Kidney epithelial cell (primary cell): ENCODE measurements at regions not wholly inside any gene's neighbourhood (a gene's known extent, or its start where the extent isn't known, plus 50 kb on each side); places are given as distances from the start of the nearest gene placed in this dataset.
A peak's percentile ranks its signal among the peaks of the same experiment; 100 is the strongest.

Experiments
- DNase-seq: peaks from one replicate; pipeline ENCODE4 v3.0.0-alpha.2; 2010; ENCODE audit warnings: low read depth
- H3K27me3 ChIP-seq: 2 replicates; pipeline ENCODE4 v1.6.0; 2011; ENCODE audit warnings: low read length; ENCODE audit not compliant: control insufficient read depth, insufficient read depth
- H3K36me3 ChIP-seq: 2 replicates; pipeline ENCODE4 v1.5.1; 2011; ENCODE audit warnings: low read length; ENCODE audit not compliant: control insufficient read depth, insufficient read depth
- H3K4me3 ChIP-seq: 2 replicates; pipeline ENCODE4 v1.5.1; 2011; ENCODE audit warnings: low read depth, mild to moderate bottlenecking, control low read depth, low read length
- TF ChIP-seq, protein P1 (sequence below): IDR thresholded peaks from 2 replicates; pipeline ENCODE4 v1.5.1; 2011; ENCODE audit warnings: mild to moderate bottlenecking, moderate library complexity, low read length, control low read depth, inconsistent platforms; ENCODE audit not compliant: insufficient read depth, poor library complexity, severe bottlenecking

DNA sequence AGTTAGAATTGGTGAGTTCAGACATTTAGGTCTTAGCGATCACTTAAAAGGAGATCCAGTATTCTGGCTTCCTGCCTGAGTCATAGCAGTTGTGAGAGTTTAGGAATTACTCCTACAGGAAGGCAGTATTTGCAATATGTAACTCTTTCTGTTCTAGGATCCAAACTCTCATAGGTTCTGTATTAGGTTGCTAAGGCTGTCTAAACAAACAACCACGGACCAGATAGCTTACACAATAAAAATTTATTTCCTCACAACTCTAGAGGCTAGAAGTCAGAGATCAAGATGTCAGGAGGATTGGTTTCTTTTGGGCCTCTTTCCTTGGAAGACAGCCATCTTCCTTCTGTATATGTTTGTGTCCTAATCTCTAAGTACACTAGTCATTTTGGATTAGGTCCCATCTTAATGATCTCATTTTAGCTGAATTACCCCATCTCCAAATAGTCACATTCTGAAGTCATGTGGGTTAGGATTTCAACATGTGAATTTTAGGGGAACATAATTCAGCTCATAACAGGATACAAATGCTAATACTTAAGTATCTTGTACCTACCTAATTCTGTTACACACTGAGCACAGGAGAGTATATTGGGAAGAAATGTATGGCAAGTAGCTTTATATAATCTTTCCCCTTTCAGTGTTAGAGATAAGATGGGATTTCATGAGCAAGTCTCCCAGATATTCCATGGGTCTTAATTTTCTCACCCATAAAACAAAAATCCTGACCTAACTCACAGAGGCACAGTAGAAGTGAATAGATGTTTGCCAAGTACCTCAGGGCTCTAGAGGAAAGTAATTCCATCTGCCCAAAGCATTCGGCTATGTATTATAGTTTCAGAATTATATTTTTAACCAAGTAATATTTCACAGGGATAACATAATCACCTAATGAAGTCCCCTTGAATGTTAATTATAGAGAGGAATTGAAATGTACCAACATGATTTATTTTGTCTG, 144.4 kb downstream of the PTBP2 start:
- TF ChIP-seq, protein P1, sequence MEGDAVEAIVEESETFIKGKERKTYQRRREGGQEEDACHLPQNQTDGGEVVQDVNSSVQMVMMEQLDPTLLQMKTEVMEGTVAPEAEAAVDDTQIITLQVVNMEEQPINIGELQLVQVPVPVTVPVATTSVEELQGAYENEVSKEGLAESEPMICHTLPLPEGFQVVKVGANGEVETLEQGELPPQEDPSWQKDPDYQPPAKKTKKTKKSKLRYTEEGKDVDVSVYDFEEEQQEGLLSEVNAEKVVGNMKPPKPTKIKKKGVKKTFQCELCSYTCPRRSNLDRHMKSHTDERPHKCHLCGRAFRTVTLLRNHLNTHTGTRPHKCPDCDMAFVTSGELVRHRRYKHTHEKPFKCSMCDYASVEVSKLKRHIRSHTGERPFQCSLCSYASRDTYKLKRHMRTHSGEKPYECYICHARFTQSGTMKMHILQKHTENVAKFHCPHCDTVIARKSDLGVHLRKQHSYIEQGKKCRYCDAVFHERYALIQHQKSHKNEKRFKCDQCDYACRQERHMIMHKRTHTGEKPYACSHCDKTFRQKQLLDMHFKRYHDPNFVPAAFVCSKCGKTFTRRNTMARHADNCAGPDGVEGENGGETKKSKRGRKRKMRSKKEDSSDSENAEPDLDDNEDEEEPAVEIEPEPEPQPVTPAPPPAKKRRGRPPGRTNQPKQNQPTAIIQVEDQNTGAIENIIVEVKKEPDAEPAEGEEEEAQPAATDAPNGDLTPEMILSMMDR, result no peak
- peak; percentile 2 for DNase-seq
- no peaks in the 10 kb centered on the region for H3K36me3 ChIP-seq
- no peak overlapping the region for H3K4me3 ChIP-seq
- H3K27me3 ChIP-seq, result no peaks in the 10 kb centered on the region

DNA sequence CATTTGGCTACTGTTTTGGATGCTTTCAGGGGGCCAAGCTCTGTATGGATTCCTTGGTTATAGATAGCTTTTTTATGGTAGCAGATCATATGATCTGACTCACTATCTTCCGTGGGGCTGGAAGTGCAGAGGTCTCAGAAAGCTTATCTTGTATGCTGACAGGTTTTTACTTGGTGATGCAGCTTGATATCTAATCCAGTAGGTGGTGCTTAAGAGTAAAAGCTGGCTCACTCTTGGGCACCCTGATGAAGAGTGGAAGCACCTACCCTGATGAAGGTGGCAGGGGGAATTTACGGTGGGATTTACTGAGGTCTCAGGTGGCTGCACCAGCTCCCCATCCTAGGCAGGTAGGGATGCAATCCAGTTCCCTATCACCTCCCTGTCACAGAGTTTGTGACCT, 151.2 kb downstream of the PTBP2 start:
- DNase-seq, result no peak
- H3K4me3 ChIP-seq, result no peak overlapping the region
- no peaks in the 10 kb centered on the region for H3K27me3 ChIP-seq
- TF ChIP-seq, protein P1, result no peak
- H3K36me3 ChIP-seq, result no peaks in the 10 kb centered on the region

DNA sequence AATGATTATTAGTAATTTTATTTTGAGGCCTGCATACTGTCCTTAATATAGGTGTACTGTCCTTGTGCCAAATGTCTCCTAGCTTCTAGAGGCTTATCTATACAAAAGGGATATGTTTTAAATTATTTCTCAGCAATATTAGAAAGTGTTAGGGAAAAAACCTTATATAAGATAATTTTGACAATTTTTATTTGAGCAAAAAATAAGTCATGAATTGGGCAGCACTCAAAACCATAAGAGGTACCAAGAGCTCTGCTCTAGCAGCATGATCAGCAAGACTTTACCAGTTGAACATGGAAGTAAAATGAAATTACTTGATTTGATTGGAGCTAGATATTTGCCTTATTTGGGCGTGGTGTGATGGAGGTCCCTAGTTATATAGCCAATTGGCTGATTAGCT, 157.1 kb downstream of the PTBP2 start:
- TF ChIP-seq, protein P1, result no peak
- Histone ChIP-seq H3K27me3 (no peaks in the 10 kb centered on the region), H3K4me3 (no peak overlapping the region), H3K36me3 (no peaks in the 10 kb centered on the region)
- DNase-seq, result no peak

DNA sequence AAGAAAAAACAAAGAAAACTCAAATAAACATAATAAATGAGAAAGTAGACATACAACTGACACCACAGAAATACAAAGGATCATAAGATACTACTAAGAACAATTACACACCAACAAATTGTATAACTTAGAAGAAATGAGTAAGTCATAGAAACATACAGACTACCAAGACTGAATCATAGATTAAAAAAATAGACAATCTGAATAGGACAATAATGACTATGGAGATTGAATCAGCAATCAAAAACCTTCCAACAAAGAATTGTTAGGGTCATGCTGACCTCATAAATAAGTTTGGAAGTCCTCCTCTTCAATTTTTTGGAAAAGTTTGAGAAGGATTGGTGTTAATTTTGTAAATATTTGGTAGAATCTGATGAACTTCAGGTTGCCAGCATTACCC, 159.0 kb downstream of the PTBP2 start:
- Histone ChIP-seq H3K27me3 (no peaks in the 10 kb centered on the region), H3K36me3 (no peaks in the 10 kb centered on the region), H3K4me3 (no peak overlapping the region)
- no peak for DNase-seq
- TF ChIP-seq, protein P1, result no peak

DNA sequence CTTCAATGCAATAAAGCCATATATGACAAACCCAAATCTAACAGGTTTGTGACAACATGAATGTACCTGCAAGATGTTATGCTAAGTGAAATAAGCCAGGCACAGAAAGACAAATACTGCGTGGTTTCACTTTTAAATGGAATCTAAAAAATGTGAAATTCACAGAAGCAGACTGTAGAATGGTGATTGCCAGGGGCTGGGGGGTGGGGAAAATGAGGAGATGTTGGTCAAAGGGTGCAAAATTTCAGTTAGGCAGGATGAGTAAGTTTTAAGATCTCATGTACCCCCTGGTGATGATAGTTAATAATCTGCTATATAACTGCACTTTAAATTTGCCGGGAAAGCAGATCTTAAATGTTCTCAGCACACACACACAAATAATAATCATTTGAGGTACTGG, 160.5 kb downstream of the PTBP2 start:
- DNase-seq, result no peak
- no peak overlapping the region for H3K4me3 ChIP-seq
- H3K27me3 ChIP-seq, result no peaks in the 10 kb centered on the region
- TF ChIP-seq, protein P1, result no peak
- no peaks in the 10 kb centered on the region for H3K36me3 ChIP-seq
